ENCODE measurements at regions not wholly inside any gene's neighbourhood (a gene's known extent, or its start where the extent isn't known, plus 50 kb on each side); places are given as distances from the start of the nearest gene placed in this dataset.
A peak's percentile ranks its signal among the peaks of the same experiment; 100 is the strongest.

GRCh38 chr13:23506071-23506806 lies 64.0 kb upstream of the TNFRSF19 start:
- H3K27me3 ChIP-seq (ENCODE audit: control insufficient read depth, insufficient read depth, low read length): no peaks in the 10 kb centered on the region
- DNase-seq (ENCODE audit: low read depth): no peak
- no peak for TF ChIP-seq CTCF (IDR thresholded peaks at IDR 0.05; ENCODE audit: insufficient read depth, low read length, poor library complexity, severe bottlenecking)
- no peaks in the 10 kb centered on the region for H3K36me3 ChIP-seq (ENCODE audit: control insufficient read depth, insufficient read depth, low read length)
- no peak overlapping the region for H3K4me3 ChIP-seq (ENCODE audit: low read depth, low read length)

GRCh38 chr13:23506807-23507291 lies 63.4 kb upstream of the TNFRSF19 start:
- peak; percentile 77 for DNase-seq (ENCODE audit: low read depth)

GRCh38 chr13:23509781-23510543 lies 60.2 kb upstream of the TNFRSF19 start:
- peak; percentile 65 for DNase-seq (ENCODE audit: low read depth)
- no peak overlapping the region for H3K4me3 ChIP-seq (ENCODE audit: low read depth, low read length)
- H3K36me3 ChIP-seq (ENCODE audit: control insufficient read depth, insufficient read depth, low read length): no peaks in the 10 kb centered on the region
- no peaks in the 10 kb centered on the region for H3K27me3 ChIP-seq (ENCODE audit: control insufficient read depth, insufficient read depth, low read length)
- TF ChIP-seq CTCF (IDR thresholded peaks at IDR 0.05; ENCODE audit: insufficient read depth, low read length, poor library complexity, severe bottlenecking): no peak

More at GRCh38 chr13:23506807-23507291, 63.4 kb upstream of the TNFRSF19 start:
- no peak for TF ChIP-seq CTCF (IDR thresholded peaks at IDR 0.05; ENCODE audit: insufficient read depth, low read length, poor library complexity, severe bottlenecking)
- no peak overlapping the region for H3K4me3 ChIP-seq (ENCODE audit: low read depth, low read length)
- no peaks in the 10 kb centered on the region for H3K36me3 ChIP-seq (ENCODE audit: control insufficient read depth, insufficient read depth, low read length)
- no peaks in the 10 kb centered on the region for H3K27me3 ChIP-seq (ENCODE audit: control insufficient read depth, insufficient read depth, low read length)

DNA sequence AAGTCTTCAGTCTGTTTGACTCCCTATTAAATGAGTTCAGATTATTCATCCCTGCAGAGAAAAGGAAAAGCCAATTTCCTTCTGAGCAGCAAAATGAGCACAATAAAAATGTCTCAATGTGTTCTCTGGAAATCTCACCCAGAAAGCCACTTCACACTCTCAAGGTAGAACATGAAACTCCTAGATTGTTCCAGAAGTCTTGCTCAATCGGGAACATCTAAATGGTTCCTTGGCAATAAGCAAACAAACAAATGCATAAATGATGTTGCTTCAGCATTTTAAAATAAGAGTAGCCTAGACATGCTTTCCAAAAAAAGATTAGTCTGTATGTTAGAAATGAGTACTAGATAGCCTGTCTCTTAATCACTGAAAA lies 59.7 kb upstream of the TNFRSF19 start:
- no peak for TF ChIP-seq CTCF (IDR thresholded peaks at IDR 0.05; ENCODE audit: insufficient read depth, low read length, poor library complexity, severe bottlenecking)
- Histone ChIP-seq H3K27me3 (ENCODE audit: control insufficient read depth, insufficient read depth, low read length) (no peaks in the 10 kb centered on the region), H3K4me3 (ENCODE audit: low read depth, low read length) (no peak overlapping the region), H3K36me3 (ENCODE audit: control insufficient read depth, insufficient read depth, low read length) (no peaks in the 10 kb centered on the region)
- no peak for DNase-seq (ENCODE audit: low read depth)

GRCh38 chr13:23510979-23511735 lies 59.1 kb upstream of the TNFRSF19 start:
- H3K36me3 ChIP-seq (ENCODE audit: control insufficient read depth, insufficient read depth, low read length): no peaks in the 10 kb centered on the region
- H3K4me3 ChIP-seq (ENCODE audit: low read depth, low read length): no peak overlapping the region
- peak; percentile 23 for TF ChIP-seq CTCF (IDR thresholded peaks at IDR 0.05; ENCODE audit: insufficient read depth, low read length, poor library complexity, severe bottlenecking)
- no peaks in the 10 kb centered on the region for H3K27me3 ChIP-seq (ENCODE audit: control insufficient read depth, insufficient read depth, low read length)
- no peak for DNase-seq (ENCODE audit: low read depth)
